ENCODE measurements at regions not wholly inside any gene's neighbourhood (a gene's known extent, or its start where the extent isn't known, plus 50 kb on each side); places are given as distances from the start of the nearest gene placed in this dataset.

GRCh38 chr3:74273555-74274402 is 340.7 kb downstream of the CNTN3 start:
- Histone ChIP-seq H3K27me3 (ENCODE audit: insufficient read depth, low read length) (no peaks in the 10 kb centered on the region), H3K27ac (ENCODE audit: insufficient read length, low read depth, low read length) (no peak overlapping the region), H2BK120ac (ENCODE audit: low read depth, low read length, poor library complexity, severe bottlenecking) (no peak overlapping the region), H3K4me2 (ENCODE audit: insufficient read depth, insufficient read length, low read length) (no peak overlapping the region), H3K56ac (ENCODE audit: insufficient read length, low read depth, low read length) (no peak overlapping the region), H3K14ac (ENCODE audit: insufficient read depth, low read length) (no peak overlapping the region), H3K79me2 (ENCODE audit: insufficient read depth, low read length) (no peaks in the 10 kb centered on the region), H2AFZ (ENCODE audit: low read length) (no peak overlapping the region), H3K9ac (ENCODE audit: extremely low read depth, insufficient read length, low read length) (no peak overlapping the region), H3K18ac (ENCODE audit: insufficient read length, low read depth, low read length) (no peak overlapping the region), H4K5ac (ENCODE audit: insufficient read length, low read depth, low read length) (no peak overlapping the region), H3K79me1 (ENCODE audit: insufficient read depth, low read depth, low read length, poor library complexity, severe bottlenecking) (no peaks in the 10 kb centered on the region), H2BK5ac (ENCODE audit: insufficient read length, low read length) (no peak overlapping the region), H4K20me1 (ENCODE audit: control insufficient read depth, insufficient read depth, insufficient read length) (no peaks in the 10 kb centered on the region), H3K23ac (ENCODE audit: insufficient read length, low read depth, low read length) (no peak overlapping the region), H3K23me2 (ENCODE audit: insufficient read length, low read depth, low read length, poor library complexity, severe bottlenecking) (no peaks in the 10 kb centered on the region), H3T11ph (ENCODE audit: low read length) (no peak overlapping the region), H3K4me1 (ENCODE audit: insufficient read depth, low read length) (no peaks in the 10 kb centered on the region), H2AK5ac (ENCODE audit: insufficient read length, low read length) (no peak overlapping the region), H4K8ac (replicated peaks; ENCODE audit: insufficient read length, low read depth, low read length) (no peak overlapping the region), H2BK20ac (ENCODE audit: low read depth, low read length, poor library complexity, severe bottlenecking) (no peak overlapping the region), H3K4ac (ENCODE audit: low read depth, low read length) (no peak overlapping the region), H2BK12ac (ENCODE audit: insufficient read length, low read depth, low read length) (no peak overlapping the region), H4K91ac (ENCODE audit: insufficient read length, low read depth, low read length) (no peak overlapping the region), H2BK15ac (ENCODE audit: low read depth, low read length) (no peak overlapping the region), H3K9me3 (ENCODE audit: control insufficient read depth, low read depth, low read length) (no peaks in the 10 kb centered on the region)
- no CpG with 5 or more reads among the region's 12 CpGs for WGBS (ENCODE audit: extremely low coverage, insufficient read length, low lambda C conversion rate)
- no peak for TF ChIP-seq CTCF (conservative IDR thresholded peaks at IDR 0.05)
- peaks cover 2 to 15% (median 11%) of the 10 kb centered on the region in 3 experiments; a peak in 6 of 7 replicates for H3K36me3 Mint-ChIP-seq (ENCODE audit: insufficient read depth in 1 of 3, low read depth in 3 of 3)
- H3K9me3 Mint-ChIP-seq: peaks cover 14 to 16% of the 10 kb centered on the region in 2 experiments
- peaks cover 9 to 10% of the 10 kb centered on the region in 2 experiments for H3K4me1 Mint-ChIP-seq
- H3K27ac Mint-ChIP-seq: no peak overlapping the region; a peak in 3 of 7 replicates
- no peak for DNase-seq
- no peak overlapping the region for H3K4me3 Mint-ChIP-seq
- H3K27me3 Mint-ChIP-seq (ENCODE audit: low read depth): no peaks in the 10 kb centered on the region; the same call in 1 of the 2 replicates

Measured in H9 (cell line).